ENCODE measurements at regions not wholly inside any gene's neighbourhood (a gene's known extent, or its start where the extent isn't known, plus 50 kb on each side); places are given as distances from the start of the nearest gene placed in this dataset.

DNA sequence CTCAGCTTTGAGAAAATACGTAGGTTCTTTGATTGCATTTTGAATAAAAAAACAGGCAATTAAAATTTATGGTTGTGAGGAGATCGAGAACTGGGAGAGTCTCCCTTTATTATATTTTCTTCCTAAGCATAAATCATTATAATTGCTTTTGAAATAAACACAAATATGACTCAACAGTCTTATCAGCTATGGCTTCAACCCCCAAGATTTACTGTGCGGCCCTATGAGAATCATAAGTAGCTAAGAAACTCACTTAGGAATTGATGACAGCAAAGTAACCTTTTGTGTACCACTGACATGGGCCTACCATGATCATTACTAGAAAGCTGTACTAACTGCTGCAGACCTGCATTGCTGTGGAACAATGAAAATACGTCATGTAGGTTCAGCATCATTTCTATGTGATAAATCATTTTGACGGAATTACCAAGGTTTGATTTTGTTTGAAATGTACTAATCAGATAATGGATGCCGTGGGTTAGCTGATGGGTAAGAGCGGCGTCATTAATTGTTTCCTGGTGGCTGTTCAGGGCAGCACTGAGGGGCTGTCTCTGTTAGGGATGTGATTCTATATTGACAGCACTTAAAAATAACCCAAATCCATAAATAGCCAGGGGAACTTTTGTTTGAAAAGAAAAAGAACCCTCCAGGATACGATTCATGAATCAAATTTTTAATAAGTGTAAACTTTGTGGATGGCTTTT is 51.5 kb upstream of the GPRIN3 start:
- TF ChIP-seq, protein P1, sequence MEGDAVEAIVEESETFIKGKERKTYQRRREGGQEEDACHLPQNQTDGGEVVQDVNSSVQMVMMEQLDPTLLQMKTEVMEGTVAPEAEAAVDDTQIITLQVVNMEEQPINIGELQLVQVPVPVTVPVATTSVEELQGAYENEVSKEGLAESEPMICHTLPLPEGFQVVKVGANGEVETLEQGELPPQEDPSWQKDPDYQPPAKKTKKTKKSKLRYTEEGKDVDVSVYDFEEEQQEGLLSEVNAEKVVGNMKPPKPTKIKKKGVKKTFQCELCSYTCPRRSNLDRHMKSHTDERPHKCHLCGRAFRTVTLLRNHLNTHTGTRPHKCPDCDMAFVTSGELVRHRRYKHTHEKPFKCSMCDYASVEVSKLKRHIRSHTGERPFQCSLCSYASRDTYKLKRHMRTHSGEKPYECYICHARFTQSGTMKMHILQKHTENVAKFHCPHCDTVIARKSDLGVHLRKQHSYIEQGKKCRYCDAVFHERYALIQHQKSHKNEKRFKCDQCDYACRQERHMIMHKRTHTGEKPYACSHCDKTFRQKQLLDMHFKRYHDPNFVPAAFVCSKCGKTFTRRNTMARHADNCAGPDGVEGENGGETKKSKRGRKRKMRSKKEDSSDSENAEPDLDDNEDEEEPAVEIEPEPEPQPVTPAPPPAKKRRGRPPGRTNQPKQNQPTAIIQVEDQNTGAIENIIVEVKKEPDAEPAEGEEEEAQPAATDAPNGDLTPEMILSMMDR (IDR thresholded peaks at IDR 0.05), result no peak
- TF ChIP-seq POLR2A (IDR thresholded peaks at IDR 0.05), result no peak
